ENCODE measurements at regions not wholly inside any gene's neighbourhood (a gene's known extent, or its start where the extent isn't known, plus 50 kb on each side); places are given as distances from the start of the nearest gene placed in this dataset.
"Not testable (repeated sequence)": the region's sequence is repeated elsewhere in the genome, so short reads cannot be mapped to it uniquely, and the experiment has no call there.

DNA sequence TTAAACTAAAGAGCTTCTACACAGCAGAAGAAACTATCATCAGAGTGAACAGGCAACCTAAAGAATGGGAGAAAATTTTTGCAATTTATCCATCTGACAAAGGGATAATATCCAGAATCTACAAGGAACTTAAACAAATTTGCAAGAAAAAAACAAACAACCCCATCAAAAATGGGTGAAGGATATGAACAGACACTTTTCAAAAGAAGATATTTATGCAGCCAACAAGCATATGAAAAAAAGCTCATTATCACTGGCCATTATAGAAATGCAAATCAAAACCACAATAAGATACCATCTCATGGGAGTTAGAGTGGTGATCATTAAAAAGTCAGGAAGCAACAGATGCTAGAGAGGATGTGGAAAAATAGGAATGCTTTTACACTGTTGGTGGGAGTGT is 82.5 kb upstream of the GRIN3A start:
- H3K36me3 ChIP-seq (ENCODE audit: control insufficient read depth in 1 of 2, insufficient read depth in 2 of 2, low read length in 2 of 2); H3K27ac ChIP-seq (ENCODE audit: low read length); H3K4me1 ChIP-seq (ENCODE audit: control insufficient read depth in 1 of 2, insufficient read depth in 2 of 2, low read length in 2 of 2); H3K27me3 ChIP-seq (ENCODE audit: low read depth, low read length); H3K4me3 ChIP-seq (ENCODE audit: low read depth in 1 of 2, low read length in 2 of 2); H3K9me3 ChIP-seq (ENCODE audit: control insufficient read depth in 1 of 2, low read length in 2 of 2): not testable (repeated sequence)

GRCh38 chr9:101814064-101814463 is 75.6 kb upstream of the GRIN3A start:
- Histone ChIP-seq H3K27me3 (ENCODE audit: low read depth, low read length) (no peaks in the 10 kb centered on the region), H3K9me3 (ENCODE audit: control insufficient read depth in 1 of 2, low read length in 2 of 2) (no peaks in the 10 kb centered on the region), H3K36me3 (ENCODE audit: control insufficient read depth in 1 of 2, insufficient read depth in 2 of 2, low read length in 2 of 2) (no peaks in the 10 kb centered on the region), H3K4me1 (ENCODE audit: control insufficient read depth in 1 of 2, insufficient read depth in 2 of 2, low read length in 2 of 2) (no peaks in the 10 kb centered on the region), H3K4me3 (ENCODE audit: low read depth in 1 of 2, low read length in 2 of 2) (no peak overlapping the region), H3K27ac (ENCODE audit: low read length) (no peak overlapping the region)

GRCh38 chr9:101807879-101808278 is 69.4 kb upstream of the GRIN3A start:
- not testable (repeated sequence) for H3K36me3 ChIP-seq (ENCODE audit: control insufficient read depth in 1 of 2, insufficient read depth in 2 of 2, low read length in 2 of 2); H3K27ac ChIP-seq (ENCODE audit: low read length); H3K4me1 ChIP-seq (ENCODE audit: control insufficient read depth in 1 of 2, insufficient read depth in 2 of 2, low read length in 2 of 2); H3K9me3 ChIP-seq (ENCODE audit: control insufficient read depth in 1 of 2, low read length in 2 of 2); H3K4me3 ChIP-seq (ENCODE audit: low read depth in 1 of 2, low read length in 2 of 2); H3K27me3 ChIP-seq (ENCODE audit: low read depth, low read length)

GRCh38 chr9:101796044-101796443 is 57.6 kb upstream of the GRIN3A start:
- H3K27me3 ChIP-seq (ENCODE audit: low read depth, low read length) = no peaks in the 10 kb centered on the region

DNA sequence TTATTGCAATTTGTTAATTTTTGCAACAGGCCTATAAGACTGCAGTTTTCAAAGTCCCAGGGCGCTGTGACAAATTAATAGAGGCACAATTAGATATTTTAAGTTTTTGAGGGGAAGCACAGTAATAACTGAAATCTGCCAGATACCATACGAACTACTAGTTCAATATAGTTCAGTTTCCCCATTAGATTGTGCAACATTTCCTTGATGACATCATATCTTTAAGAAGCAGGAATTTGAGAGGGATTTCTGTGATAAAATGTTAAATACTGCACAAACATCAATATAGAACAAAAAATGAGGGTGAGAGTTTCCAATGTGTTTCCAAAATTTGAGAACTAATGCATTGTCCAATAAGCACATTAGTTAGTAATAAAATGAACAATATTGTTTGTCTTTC is 56.7 kb upstream of the GRIN3A start:
- Histone ChIP-seq H3K27ac (ENCODE audit: low read length) (no peak overlapping the region), H3K4me1 (ENCODE audit: control insufficient read depth in 1 of 2, insufficient read depth in 2 of 2, low read length in 2 of 2) (no peaks in the 10 kb centered on the region), H3K4me3 (ENCODE audit: low read depth in 1 of 2, low read length in 2 of 2) (no peak overlapping the region), H3K9me3 (ENCODE audit: control insufficient read depth in 1 of 2, low read length in 2 of 2) (no peaks in the 10 kb centered on the region), H3K36me3 (ENCODE audit: control insufficient read depth in 1 of 2, insufficient read depth in 2 of 2, low read length in 2 of 2) (no peaks in the 10 kb centered on the region), H3K27me3 (ENCODE audit: low read depth, low read length) (no peaks in the 10 kb centered on the region)

More at GRCh38 chr9:101796044-101796443, 57.6 kb upstream of the GRIN3A start:
- H3K4me3 ChIP-seq (ENCODE audit: low read depth in 1 of 2, low read length in 2 of 2) = no peak overlapping the region
- no peaks in the 10 kb centered on the region for H3K36me3 ChIP-seq (ENCODE audit: control insufficient read depth in 1 of 2, insufficient read depth in 2 of 2, low read length in 2 of 2)
- H3K4me1 ChIP-seq (ENCODE audit: control insufficient read depth in 1 of 2, insufficient read depth in 2 of 2, low read length in 2 of 2) = no peaks in the 10 kb centered on the region
- H3K27ac ChIP-seq (ENCODE audit: low read length) = no peak overlapping the region
- no peaks in the 10 kb centered on the region for H3K9me3 ChIP-seq (ENCODE audit: control insufficient read depth in 1 of 2, low read length in 2 of 2)

DNA sequence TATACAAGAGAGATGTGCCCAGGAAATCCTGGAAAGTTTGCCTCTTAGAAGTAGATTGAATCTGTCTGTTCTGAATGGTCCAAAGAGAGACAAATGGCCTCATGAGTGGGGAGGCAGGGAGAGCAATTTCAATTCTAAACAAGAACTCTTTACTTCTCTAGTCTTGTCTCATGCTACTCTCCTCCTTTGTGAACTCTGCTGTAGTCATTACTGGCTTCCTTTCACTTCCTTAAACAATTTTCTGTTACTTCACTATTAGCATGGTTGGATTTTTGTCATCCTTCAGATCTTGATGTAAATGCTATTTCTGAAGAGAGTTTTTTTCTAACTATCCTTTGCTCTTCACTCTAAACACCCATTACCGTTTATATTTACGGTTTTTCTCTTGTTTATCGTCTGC is 54.0 kb upstream of the GRIN3A start:
- Histone ChIP-seq H3K27ac (ENCODE audit: low read length) (no peak overlapping the region), H3K4me3 (ENCODE audit: low read depth in 1 of 2, low read length in 2 of 2) (no peak overlapping the region), H3K9me3 (ENCODE audit: control insufficient read depth in 1 of 2, low read length in 2 of 2) (no peaks in the 10 kb centered on the region), H3K36me3 (ENCODE audit: control insufficient read depth in 1 of 2, insufficient read depth in 2 of 2, low read length in 2 of 2) (no peaks in the 10 kb centered on the region), H3K27me3 (ENCODE audit: low read depth, low read length) (no peaks in the 10 kb centered on the region), H3K4me1 (ENCODE audit: control insufficient read depth in 1 of 2, insufficient read depth in 2 of 2, low read length in 2 of 2) (no peaks in the 10 kb centered on the region)

DNA sequence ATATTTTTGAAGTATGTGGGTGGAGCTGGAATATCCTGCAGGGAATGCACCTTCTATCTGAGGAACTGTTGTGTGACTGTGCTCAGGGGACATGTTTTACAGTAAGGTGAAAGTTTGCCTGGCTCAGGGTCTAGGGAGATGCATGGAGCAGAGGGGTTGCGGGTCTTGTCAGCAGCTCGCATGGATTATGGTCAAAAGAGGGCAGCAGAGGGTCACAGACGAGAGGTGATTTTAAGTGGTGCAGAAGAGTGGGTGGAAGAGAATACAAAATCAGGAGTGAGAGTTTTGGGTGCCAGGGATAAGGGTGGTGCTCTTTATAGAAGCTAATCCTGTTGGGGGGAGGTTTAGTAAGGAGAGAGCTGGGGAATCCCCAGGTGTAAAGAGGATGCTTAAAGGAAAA is 53.5 kb upstream of the GRIN3A start:
- Histone ChIP-seq H3K27me3 (ENCODE audit: low read depth, low read length) (no peaks in the 10 kb centered on the region), H3K27ac (ENCODE audit: low read length) (no peak overlapping the region), H3K36me3 (ENCODE audit: control insufficient read depth in 1 of 2, insufficient read depth in 2 of 2, low read length in 2 of 2) (no peaks in the 10 kb centered on the region), H3K4me1 (ENCODE audit: control insufficient read depth in 1 of 2, insufficient read depth in 2 of 2, low read length in 2 of 2) (no peaks in the 10 kb centered on the region), H3K9me3 (ENCODE audit: control insufficient read depth in 1 of 2, low read length in 2 of 2) (no peaks in the 10 kb centered on the region), H3K4me3 (ENCODE audit: low read depth in 1 of 2, low read length in 2 of 2) (no peak overlapping the region)

DNA sequence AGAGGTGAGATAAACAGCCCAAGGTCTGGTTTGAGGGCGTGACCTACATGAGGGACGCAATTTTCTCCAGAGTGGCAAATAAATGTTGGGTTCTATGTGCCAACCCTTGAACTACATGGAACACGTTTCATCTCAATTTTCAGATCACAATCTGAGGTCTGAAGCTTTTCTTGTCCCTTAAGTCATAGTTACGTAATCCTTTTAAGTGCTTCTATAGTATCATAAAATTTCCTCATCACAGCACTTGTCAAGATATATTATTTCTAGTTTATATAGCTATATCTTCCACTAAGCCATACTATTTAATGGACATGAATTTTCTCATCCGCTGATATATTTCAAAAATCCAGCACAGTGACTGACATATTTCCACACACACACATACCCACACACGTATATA is 53.1 kb upstream of the GRIN3A start:
- Histone ChIP-seq H3K9me3 (ENCODE audit: control insufficient read depth in 1 of 2, low read length in 2 of 2) (no peaks in the 10 kb centered on the region), H3K4me1 (ENCODE audit: control insufficient read depth in 1 of 2, insufficient read depth in 2 of 2, low read length in 2 of 2) (no peaks in the 10 kb centered on the region), H3K27me3 (ENCODE audit: low read depth, low read length) (no peaks in the 10 kb centered on the region), H3K27ac (ENCODE audit: low read length) (no peak overlapping the region), H3K36me3 (ENCODE audit: control insufficient read depth in 1 of 2, insufficient read depth in 2 of 2, low read length in 2 of 2) (no peaks in the 10 kb centered on the region), H3K4me3 (ENCODE audit: low read depth in 1 of 2, low read length in 2 of 2) (no peak overlapping the region)
